HG03571 (cell line): ENCODE measurements at regions not wholly inside any gene's neighbourhood (a gene's known extent, or its start where the extent isn't known, plus 50 kb on each side); places are given as distances from the start of the nearest gene placed in this dataset.
"Not testable (repeated sequence)": the region's sequence is repeated elsewhere in the genome, so short reads cannot be mapped to it uniquely, and the experiment has no call there.

Experiments used
- ATAC-seq: cut with Tn5 transposase; IDR thresholded peaks from one replicate; pipeline ENCODE4 v1.9.1; 2021; ENCODE audit not compliant: unreplicated experiment

- ATAC-seq = no peak
Measured at GRCh38 chr3:102904629-102905028, 469.8 kb downstream of the ZPLD1 start.

DNA sequence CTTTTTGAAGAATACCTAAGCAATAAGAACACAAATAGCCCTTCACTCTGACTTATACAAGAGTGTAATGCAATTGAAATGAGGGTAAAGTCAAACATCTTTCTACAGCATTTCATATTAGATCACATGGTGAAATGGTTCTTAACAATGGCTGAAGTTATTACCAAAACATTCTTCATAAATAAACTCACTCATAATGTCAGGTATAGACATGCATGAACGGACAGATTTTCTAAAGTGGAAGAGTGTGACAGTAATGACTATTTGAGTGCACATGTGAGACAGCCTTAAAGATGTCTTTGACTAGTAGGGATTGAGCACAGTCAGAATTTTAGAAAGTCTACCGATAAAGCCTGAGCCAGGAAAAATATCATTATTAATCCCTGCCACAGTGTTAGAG is 471.0 kb downstream of the ZPLD1 start:
- ATAC-seq = no peak

GRCh38 chr3:102906818-102907217 is 472.0 kb downstream of the ZPLD1 start:
- ATAC-seq = no peak

GRCh38 chr3:102909904-102910303 is 475.1 kb downstream of the ZPLD1 start:
- ATAC-seq = no peak

DNA sequence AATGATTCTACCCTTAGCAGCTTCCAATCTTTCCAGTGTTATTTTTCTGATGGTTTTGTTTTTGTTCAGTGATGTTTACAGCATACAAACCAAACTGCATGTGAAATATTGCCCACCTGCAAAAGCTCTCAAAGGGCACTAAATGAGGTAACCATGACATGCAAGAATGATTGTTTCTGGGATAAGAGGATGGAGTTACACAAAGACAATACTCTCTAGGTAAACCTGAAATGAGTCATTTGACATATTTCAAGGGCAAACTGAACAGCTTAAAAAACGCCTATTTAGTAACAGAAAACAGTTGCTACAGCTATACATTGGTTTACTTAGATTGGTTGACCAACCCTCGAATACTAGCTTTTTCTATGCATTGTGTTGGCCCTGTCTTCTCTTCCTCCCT is 481.7 kb downstream of the ZPLD1 start:
- no peak for ATAC-seq

- ATAC-seq = no peak
Measured at GRCh38 chr3:102926618-102927017, 491.8 kb downstream of the ZPLD1 start.

DNA sequence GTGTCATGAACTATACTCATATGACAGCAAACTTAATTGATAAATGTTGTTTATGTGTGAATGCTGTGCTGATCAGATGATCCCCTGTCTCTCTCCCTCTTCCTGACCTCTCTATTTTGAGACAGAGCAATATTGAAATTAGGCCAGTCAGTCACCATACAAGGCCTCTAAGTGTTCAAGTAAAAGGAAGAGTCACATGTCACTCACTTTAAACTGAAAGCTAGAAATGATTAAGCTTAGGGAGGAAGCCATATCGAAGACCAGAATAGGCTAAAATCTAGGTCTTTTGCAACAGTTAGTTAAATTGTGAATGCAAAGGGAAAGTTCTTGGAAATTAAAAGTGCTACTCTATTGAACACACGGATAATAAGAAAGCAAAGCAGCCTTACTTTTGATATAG is 498.6 kb downstream of the ZPLD1 start:
- ATAC-seq = no peak

DNA sequence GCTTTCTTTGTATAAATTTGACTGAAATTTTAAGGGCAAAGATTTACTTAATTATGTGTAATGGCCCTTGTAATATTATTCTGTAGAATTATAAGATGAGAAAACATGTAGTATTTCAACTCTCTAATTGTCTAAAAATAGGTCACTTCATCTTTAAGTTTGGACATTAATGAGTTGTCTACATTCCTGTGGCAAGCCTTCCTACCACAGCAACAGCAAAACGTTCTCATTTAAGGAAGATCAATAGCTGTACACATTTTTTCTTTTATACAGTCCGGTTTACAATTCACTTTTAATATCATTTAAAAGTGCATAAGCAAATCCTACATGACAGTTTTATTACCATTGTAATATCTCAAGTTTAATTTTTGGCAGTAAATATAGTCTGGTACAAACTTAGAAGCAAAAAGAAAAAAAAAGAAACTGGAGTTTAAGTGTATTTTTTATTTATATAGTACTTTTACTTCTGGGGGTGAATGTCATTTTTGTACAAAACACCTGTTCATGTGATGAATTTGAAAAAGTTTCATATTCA is 501.8 kb downstream of the ZPLD1 start:
- no peak for ATAC-seq

DNA sequence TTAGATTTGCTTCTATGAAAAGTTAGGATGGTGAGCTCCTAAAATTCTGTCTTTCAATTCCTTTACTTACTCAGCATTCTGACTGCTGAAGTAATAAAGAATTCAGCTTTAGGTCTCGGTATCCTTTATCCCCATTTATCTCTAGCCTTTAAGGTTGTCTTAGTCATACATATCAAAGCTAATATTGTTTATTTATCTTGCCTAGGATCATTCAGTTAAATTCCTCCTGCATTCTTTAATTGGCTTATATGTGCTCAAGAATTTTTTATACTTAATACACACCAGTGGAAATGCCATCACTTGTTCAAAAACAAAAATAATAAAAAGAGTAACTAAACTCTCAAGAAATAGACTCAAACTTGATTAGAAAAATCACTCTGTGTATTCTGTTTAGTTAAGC is 507.0 kb downstream of the ZPLD1 start:
- ATAC-seq = no peak

GRCh38 chr3:102946445-102946844 is 511.6 kb downstream of the ZPLD1 start:
- ATAC-seq = not testable (repeated sequence)

DNA sequence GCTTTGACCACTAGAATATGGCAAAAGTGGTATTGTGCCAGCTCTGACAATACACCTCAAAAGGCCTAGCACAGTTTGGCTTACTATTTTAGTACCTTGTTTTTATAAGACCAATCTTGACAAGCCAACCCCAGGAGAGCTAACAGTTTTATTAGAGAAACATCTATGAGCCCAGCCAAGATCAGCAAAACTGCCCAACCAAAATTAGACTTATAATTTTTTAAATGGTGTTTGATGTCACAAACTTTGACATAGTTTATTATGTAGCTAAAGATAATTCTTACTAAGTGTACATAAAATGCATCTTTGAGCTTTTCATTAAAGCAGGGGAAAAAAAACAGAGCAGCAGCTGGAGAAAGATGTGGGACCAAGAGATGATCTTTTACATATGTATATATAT is 537.5 kb downstream of the ZPLD1 start:
- no peak for ATAC-seq

DNA sequence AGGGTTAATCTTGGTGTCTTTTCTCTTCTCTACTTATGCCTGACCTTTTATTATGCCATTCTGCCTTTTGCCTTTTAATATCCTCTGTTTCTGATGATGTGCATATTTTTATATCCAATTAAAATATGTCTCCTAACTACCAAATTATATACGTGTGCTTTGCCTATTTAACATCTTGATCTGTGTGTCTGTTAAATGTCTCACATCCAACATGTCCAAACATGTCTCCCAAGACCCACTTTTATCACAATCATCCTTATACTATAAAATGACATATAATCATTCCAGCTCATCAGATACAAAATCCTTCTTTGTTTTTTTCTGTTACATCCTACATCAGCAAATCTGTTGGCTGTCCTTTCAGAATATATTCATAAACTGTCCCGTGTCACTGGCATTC is 539.5 kb downstream of the ZPLD1 start:
- no peak for ATAC-seq

DNA sequence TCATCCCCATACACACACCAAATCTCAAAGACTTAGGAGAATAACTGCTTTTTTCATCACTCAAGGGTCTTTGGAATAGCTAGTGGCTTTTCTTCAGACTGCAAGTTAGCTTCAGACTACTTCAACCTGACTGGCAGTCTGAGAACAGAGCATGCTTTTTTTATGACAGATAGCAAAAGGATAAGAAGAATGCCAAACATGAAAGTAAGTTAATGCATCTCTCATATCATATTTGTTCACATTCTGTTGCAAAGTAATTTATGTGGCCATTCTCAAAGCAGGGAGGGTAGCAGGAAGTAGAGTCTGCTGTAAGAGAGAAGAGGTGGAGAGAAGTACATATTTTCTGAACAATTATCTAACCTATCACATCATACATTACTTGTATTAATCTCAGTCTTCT is 544.4 kb downstream of the ZPLD1 start:
- no peak for ATAC-seq

DNA sequence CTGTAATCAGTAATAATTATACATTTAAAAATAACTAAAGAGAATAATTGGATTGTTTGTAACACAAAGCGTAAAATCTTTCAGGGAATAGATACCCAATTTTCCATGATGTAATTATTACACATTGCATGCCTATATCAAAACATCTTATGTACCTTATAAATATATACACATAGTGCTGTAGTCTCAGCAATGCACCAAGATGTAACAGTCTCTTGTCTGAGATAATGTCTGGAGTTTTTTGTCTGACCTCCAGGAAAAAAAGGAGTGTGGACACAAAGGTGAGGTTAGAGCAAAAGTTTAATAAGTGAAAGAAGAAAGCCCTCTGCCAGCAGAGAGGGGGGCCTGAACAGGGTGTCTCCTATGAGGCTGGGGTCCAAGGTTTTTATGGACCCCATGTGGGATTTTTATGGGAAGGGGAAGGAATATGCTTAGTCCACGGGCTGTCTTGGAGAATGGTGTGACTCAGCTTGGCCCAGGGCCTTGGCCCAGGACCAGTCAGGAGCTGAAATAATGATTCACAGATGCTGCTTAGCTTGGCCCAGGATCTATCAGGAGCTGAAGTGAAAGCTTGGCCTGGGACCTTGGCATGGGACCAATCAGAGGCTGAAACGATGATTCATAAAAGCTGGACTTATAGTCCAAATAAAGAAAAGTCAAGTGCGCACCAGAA is 545.0 kb downstream of the ZPLD1 start:
- no peak for ATAC-seq

- ATAC-seq = no peak
Measured at GRCh38 chr3:102980355-102980696, 545.5 kb downstream of the ZPLD1 start.

- no peak for ATAC-seq
Measured at GRCh38 chr3:103002425-103003176, 567.8 kb downstream of the ZPLD1 start.

DNA sequence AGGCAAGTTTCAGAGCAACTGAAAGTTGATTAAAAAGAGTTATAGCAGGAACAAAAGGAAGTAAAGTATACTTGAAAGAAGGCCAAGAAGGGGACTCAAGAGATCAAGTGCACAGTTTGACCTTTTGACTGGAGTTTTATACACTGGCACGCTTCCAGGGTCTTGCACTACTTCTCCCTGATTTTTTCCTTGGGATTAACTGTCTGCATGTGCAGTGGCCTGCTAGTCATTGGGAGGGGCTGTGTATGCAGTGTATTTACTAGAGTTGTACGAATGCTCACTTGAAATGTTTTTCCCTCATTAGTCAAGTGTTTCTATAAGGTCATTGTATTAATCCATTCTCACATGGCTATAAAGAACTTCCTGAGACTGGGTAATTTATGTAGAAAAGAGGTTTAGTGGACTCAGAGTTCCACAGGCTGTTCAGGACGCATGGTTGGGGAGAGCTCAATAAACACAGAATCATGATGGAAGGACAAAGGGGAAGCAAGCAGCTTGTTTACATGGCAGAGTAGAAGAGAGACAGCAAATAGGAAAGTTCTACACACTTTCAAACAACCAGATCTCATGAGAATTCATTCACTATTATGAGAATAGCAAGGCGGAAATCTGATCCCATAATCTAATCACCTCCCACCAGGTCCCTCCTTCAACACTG is 571.8 kb downstream of the ZPLD1 start:
- ATAC-seq = no peak

- ATAC-seq = no peak
Measured at GRCh38 chr3:103009609-103010008, 574.8 kb downstream of the ZPLD1 start.

DNA sequence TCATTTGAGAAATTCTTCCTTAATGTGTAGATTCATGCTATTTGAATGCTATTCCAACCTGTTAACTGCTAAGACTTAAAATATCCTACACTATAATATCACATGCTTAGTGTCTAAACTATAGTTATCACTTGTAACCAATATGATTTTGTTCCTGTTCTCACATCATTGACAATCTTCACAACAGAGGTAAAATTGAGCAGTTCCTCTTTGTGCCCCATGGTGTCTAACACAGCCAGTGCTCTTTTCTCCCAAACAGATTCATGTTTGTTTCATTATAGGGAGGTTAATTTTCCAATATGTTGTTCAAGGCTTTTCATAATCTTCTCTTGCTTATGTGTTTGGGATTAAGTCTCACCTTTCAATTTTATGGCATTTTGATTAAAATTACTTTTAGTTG is 591.1 kb downstream of the ZPLD1 start:
- ATAC-seq = no peak

DNA sequence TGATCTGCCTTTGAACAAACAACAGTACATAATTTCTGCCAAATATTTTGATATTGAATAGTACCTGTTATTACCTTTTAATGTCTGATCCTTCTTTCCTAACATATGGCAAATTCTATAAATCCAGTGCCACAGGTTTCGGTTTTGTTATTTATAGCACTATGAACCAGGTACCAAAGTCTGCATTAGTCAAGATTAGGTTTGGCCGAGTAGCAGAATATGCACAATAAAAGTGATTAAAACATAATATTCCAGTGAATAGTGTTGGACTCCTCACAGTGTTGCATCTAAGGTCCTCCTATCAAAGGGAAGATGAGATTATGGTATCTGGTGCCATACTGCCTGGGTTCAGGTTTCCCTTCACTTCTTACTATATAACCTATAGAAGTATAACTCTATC is 599.0 kb downstream of the ZPLD1 start:
- no peak for ATAC-seq

DNA sequence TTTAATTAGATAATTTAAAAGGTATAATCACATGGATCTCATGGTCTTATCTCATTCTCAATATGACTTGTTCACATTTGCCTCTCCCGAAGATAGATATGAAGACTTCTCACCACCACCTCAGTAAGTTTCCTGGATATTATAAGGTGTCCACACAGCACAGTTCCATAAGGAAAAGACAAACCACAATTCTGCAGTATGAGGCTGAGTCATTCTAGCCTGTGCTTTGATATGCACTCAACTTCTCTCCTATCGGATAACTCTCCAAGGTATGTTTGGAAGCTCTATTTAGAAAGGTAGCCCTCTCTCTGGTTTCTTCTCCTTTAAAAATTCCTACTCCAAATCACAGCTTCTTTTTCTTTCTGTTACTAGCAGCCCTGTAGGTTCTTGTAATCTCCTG is 612.8 kb downstream of the ZPLD1 start:
- ATAC-seq = no peak

DNA sequence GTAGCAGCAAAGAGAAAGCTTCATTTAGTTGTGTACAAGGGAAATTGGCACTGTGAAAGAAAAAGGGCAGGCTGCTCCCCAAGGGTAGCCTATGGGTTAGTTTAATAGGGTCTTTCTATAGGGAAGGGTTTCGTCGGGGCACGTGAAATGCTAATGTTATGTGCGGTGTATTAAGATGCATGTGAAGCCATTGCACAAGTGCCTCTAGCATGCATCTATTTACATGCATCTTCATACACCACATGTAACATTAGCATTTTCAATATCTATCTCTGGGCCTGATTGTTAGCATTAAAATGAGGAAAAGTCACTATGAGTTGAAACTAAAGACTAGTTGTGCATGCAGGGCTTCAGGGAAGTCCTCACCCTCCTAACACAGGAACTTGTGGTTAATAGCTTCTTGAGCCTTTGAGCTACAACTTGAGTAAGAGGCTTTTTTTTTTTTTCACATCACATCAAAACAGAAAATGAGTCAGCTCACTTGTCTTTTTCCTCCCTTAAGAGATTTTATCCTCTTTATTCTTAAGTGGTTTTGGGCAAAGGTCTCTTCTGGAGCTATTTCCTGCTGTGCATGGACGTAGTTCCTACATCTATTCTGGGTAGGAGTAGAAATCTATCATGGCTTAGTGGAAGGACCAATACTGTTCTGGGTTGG is 613.4 kb downstream of the ZPLD1 start:
- no peak for ATAC-seq
